GM04503 (cell line): ENCODE measurements at regions not wholly inside any gene's neighbourhood (a gene's known extent, or its start where the extent isn't known, plus 50 kb on each side); places are given as distances from the start of the nearest gene placed in this dataset.
"Not testable (repeated sequence)": the region's sequence is repeated elsewhere in the genome, so short reads cannot be mapped to it uniquely, and the experiment has no call there.

ENCODE experiments used
- DNase-seq: peaks from one replicate; pipeline ENCODE4 v3.0.0-alpha.2; 2012; ENCODE audit warnings: low read depth

- DNase-seq: no peak
Measured at GRCh38 chr3:70737666-70738290, 425.3 kb upstream of the MDFIC2 start.

GRCh38 chr3:70736009-70736408 is 423.6 kb upstream of the MDFIC2 start:
- DNase-seq: no peak

GRCh38 chr3:70734756-70735155 is 422.3 kb upstream of the MDFIC2 start:
- no peak for DNase-seq

DNA sequence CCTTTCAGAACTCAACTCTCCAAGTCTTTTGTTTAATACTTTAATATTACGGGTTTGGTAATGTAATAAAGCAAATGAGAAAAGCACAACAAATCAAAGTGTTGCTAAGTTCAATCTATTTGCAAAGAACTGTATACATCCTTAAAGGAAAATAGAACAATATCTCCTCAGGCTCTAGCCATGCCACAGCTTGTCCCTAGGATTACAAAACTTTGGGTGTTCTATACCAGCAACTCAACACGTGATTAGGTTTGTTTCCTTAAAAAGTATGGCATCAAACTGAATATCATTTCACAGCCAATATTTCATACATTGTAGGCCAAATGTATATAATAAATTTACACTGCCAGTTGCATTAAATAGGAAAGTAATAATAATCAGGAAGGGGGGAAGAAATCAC is 418.6 kb upstream of the MDFIC2 start:
- no peak for DNase-seq

- DNase-seq: no peak
Measured at GRCh38 chr3:70729845-70730244, 417.4 kb upstream of the MDFIC2 start.

DNA sequence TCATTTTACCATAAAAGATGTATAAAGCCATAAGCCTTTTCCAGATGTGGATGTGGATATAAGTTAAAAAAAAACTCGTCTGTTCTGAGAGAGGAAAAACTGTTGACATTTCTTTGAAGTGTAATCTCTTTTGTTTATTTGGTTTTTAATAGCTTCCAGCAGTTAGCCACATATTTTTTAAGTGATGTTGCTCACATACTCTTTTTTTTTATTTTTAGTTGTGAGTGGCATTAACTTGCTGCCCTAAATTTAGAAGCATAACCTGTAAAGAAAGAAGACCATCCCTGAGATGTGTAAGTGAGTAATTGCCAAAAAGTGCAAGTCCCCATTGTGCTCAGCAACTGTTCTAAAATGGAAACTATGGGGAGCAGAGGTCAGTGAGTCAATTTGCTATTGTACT is 415.9 kb upstream of the MDFIC2 start:
- DNase-seq: no peak

DNA sequence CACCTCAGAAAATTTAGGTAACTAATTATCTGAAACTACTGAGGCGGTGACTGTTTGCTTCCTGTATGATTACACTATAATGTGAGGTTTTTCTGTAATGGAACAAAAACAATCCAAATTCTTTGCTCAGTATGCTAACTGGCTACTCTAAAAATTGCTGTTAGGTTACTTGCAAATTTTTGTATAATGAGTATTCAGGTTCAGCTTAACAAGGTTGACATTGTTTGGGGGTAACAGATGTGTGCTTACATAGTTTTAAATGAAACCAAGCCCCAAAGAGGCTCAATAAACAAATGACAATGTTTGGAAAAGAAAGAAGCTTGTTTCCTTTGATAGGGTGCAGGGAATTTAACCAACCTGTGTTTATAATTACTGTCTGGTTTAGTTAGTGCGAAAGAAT is 414.5 kb upstream of the MDFIC2 start:
- DNase-seq: peak; percentile 20

GRCh38 chr3:70726096-70726938 is 413.9 kb upstream of the MDFIC2 start:
- no peak for DNase-seq

- no peak for DNase-seq
Measured at GRCh38 chr3:70722018-70722417, 409.6 kb upstream of the MDFIC2 start.

- no peak for DNase-seq
Measured at GRCh38 chr3:70716832-70717231, 404.4 kb upstream of the MDFIC2 start.

GRCh38 chr3:70712449-70713082 is 400.1 kb upstream of the MDFIC2 start:
- DNase-seq: no peak

GRCh38 chr3:70703305-70704102 is 391.1 kb upstream of the MDFIC2 start:
- no peak for DNase-seq

GRCh38 chr3:70702132-70702531 is 389.7 kb upstream of the MDFIC2 start:
- DNase-seq: no peak

DNA sequence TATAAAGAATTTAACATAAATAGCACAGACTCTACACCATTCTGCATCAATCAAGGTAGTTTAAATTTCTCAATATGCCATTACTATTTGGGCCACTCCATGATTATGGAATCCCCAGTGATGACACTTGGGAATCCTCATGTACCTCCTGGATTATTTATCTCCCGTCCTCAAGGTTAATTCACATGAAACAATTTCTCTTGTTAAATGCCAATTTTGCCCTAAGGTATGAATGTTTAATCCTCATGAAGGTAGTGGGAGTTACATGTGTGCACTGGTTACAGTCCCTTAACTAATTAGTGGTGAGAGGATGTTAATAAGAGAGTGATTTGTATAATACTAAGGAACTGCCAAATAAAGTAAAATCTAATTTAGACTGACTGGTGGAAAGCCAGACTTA is 372.3 kb upstream of the MDFIC2 start:
- DNase-seq: no peak

DNA sequence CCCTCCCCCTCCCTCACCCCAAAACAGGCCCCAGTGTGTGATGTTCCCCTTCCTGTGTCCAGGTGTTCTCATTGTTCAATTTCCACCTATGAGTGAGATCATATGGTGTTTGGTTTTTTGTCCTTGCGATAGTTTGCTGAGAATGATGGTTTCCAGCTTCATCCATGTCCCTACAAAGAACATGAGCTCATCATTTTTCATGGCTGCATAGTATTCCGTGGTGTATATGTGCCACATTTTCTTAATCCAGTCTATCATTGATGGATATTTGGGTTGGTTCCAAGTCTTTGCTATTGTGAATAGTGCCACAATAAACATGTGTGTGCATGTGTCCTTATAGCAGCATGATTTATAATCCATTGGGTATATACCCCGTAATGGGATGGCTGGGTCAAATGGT is 363.4 kb upstream of the MDFIC2 start:
- not testable (repeated sequence) for DNase-seq

GRCh38 chr3:70658513-70659310 is 346.3 kb upstream of the MDFIC2 start:
- no peak for DNase-seq

GRCh38 chr3:70657454-70657853 is 345.0 kb upstream of the MDFIC2 start:
- no peak for DNase-seq

DNA sequence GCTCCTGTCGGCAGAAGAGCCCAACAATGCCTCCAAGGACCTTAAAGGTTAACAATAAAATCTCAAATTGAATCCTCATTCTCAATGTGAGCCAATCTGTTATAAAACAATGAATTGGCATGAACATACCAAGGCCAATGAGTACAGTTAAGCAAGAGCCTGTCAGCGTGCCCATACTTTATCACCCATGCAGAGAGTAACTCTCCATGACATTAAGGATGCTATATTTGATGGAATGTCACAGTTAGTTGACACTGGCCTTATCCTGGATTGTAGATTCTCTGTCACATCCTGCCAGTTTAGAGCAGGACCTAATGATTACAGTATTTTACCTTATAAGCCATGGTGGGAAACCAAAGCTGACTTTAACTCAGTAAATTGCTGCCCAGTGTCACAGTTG is 335.4 kb upstream of the MDFIC2 start:
- no peak for DNase-seq

- no peak for DNase-seq
Measured at GRCh38 chr3:70647094-70647493, 334.7 kb upstream of the MDFIC2 start.

DNA sequence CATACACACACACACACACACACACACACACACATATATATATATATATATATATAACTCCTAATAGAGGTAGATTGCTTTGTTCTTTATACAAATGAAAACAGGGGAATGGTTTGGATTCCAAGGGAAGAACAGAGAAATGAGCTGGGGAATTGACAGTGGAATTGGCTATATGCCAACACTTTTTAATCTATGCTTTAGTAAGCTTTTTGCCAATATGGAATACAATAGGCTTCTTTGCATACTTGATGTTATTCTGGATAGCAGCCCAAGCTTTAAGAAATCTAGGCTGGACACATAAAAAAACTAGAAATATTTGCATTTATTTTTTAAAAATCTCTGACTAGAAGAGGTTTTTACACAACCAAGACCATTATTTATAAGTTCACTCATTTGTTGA is 334.2 kb upstream of the MDFIC2 start:
- DNase-seq: no peak

DNA sequence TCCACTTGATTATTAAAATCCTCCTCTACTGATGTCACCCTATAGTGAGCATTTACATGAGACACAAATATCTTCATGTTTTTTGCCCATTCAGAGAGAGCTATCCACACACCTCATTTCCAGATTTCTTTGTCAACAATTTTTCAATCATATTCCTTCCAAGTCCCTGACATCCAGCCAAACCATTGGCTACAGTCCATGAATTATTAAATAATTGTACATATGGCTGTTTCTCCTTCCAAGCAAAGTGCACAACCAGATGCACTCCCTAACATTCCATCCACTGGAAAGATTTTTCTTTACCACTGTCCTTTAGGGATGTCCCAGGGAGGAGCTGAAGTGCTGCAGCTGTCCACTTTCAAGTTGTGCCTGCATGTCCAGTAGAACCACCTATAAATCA is 328.0 kb upstream of the MDFIC2 start:
- DNase-seq: no peak

- no peak for DNase-seq
Measured at GRCh38 chr3:70635301-70635700, 322.9 kb upstream of the MDFIC2 start.
